ENCODE measurements at regions not wholly inside any gene's neighbourhood (a gene's known extent, or its start where the extent isn't known, plus 50 kb on each side); places are given as distances from the start of the nearest gene placed in this dataset.

DNA sequence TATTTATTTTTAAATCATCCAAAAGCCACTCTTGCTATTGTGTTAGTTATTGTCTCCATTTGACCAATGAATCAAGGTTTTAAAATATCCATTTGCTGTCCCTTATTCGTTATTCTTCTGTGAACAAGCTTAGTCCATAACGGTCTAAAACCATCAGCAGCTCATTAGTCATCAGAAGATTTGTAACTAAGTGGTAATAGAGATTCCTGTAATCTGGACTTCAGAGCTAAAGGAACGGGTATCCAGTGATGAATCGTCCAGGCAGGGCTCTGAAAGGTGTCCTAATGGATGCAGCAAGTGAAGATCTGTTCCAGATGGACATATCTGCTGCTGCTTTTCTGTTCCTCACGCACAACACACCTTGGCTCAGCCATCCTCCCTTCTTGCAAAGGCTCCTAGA is 362.7 kb upstream of the CFAP20DC start:
- DNase-seq (no peak), ATAC-seq (no peak)
- intact Hi-C loops (cut with micrococcal nuclease), result no loop called here
- no peak overlapping the region for H3K27ac Mint-ChIP-seq
- TF ChIP-seq, protein P1, sequence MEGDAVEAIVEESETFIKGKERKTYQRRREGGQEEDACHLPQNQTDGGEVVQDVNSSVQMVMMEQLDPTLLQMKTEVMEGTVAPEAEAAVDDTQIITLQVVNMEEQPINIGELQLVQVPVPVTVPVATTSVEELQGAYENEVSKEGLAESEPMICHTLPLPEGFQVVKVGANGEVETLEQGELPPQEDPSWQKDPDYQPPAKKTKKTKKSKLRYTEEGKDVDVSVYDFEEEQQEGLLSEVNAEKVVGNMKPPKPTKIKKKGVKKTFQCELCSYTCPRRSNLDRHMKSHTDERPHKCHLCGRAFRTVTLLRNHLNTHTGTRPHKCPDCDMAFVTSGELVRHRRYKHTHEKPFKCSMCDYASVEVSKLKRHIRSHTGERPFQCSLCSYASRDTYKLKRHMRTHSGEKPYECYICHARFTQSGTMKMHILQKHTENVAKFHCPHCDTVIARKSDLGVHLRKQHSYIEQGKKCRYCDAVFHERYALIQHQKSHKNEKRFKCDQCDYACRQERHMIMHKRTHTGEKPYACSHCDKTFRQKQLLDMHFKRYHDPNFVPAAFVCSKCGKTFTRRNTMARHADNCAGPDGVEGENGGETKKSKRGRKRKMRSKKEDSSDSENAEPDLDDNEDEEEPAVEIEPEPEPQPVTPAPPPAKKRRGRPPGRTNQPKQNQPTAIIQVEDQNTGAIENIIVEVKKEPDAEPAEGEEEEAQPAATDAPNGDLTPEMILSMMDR (IDR thresholded peaks at IDR 0.05), result no peak
- POLR2A ChIA-PET, result interaction anchor here (1.6 kb wide), 1 partner anchor 10 kb away, joined by 4 read pairs; no protein-coding TSS in a partner anchor
- H3K36me3 Mint-ChIP-seq (ENCODE audit: low read depth), result no peaks in the 10 kb centered on the region
- H3K9me3 Mint-ChIP-seq, result no peaks in the 10 kb centered on the region
- peaks cover 9% of the 10 kb centered on the region for H3K4me1 Mint-ChIP-seq (ENCODE audit: low read depth)
- no peaks in the 10 kb centered on the region for H3K27me3 Mint-ChIP-seq
- CTCF ChIA-PET, result interaction anchor here (1.2 kb wide), 1 partner anchor 12 kb away, joined by 5 read pairs; no protein-coding TSS in a partner anchor
- no peak overlapping the region for H3K4me3 Mint-ChIP-seq

DNA sequence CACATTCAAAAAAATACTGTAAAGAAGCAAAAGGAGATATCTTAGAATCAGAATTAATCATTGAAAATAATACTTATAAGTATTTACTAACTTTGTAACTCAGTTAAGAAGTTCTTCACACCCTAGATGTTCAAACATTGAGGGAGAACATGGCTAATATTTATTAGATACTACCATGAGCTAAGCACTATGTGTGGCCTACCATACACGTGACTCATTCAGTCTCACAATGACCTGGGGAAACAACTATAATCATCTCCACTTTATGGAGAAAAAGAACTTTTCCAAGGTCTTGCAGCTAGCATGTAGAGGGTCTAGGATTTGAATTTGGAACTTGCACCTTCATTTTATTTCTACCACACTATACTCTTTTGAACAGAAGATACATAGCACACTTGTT is 361.9 kb upstream of the CFAP20DC start:
- Mint-ChIP-seq H3K4me1 (ENCODE audit: low read depth) (peaks cover 17% of the 10 kb centered on the region), H3K4me3 (no peak overlapping the region), H3K36me3 (ENCODE audit: low read depth) (no peaks in the 10 kb centered on the region), H3K9me3 (no peaks in the 10 kb centered on the region), H3K27ac (no peak overlapping the region), H3K27me3 (no peaks in the 10 kb centered on the region)
- intact Hi-C loops (cut with micrococcal nuclease), result no loop called here
- ChIA-PET CTCF (interaction anchor here (1.2 kb wide), 1 partner anchor 12 kb away, joined by 5 read pairs; no protein-coding TSS in a partner anchor), POLR2A (interaction anchor here (1.4 to 1.6 kb wide), 2 partner anchors 9 to 11 kb away, joined by 4 read pairs; no protein-coding TSS in a partner anchor)
- TF ChIP-seq, protein P1 (IDR thresholded peaks at IDR 0.05), result no peak
- DNase-seq, result no peak
- no peak for ATAC-seq

DNA sequence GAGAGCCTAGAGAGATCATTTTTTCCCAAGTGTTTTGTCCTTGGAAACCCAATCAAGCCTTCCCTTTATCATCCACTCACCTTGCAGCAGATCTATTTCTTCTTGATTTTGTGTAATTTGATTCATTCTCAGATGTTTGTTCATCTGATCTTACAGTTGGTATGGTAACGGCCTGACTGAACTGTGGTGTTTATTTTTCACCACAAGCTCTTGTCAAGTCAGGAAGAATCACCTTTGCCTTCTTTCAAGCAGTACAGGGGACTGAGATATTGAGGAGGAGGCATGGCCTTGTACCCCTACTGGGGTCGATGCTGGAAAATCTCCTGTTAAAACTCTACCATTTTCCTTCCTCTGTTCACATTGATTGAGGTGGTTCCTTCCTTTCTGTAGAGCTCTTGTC is 361.4 kb upstream of the CFAP20DC start:
- ChIA-PET CTCF (interaction anchor here (0.7 kb wide), 1 partner anchor 8 kb away, joined by 3 read pairs; no protein-coding TSS in a partner anchor), POLR2A (interaction anchor here (1.4 to 1.6 kb wide), 2 partner anchors 8 to 11 kb away, joined by 4 read pairs; no protein-coding TSS in a partner anchor)
- H3K9me3 Mint-ChIP-seq, result no peaks in the 10 kb centered on the region
- no peaks in the 10 kb centered on the region for H3K36me3 Mint-ChIP-seq (ENCODE audit: low read depth)
- H3K27me3 Mint-ChIP-seq, result no peaks in the 10 kb centered on the region
- intact Hi-C loops (cut with micrococcal nuclease), result no loop called here
- TF ChIP-seq, protein P1 (IDR thresholded peaks at IDR 0.05), result no peak
- no peak for DNase-seq
- peaks cover 20% of the 10 kb centered on the region for H3K4me1 Mint-ChIP-seq (ENCODE audit: low read depth)
- no peak overlapping the region for H3K27ac Mint-ChIP-seq
- H3K4me3 Mint-ChIP-seq, result no peak overlapping the region
- ATAC-seq, result no peak

DNA sequence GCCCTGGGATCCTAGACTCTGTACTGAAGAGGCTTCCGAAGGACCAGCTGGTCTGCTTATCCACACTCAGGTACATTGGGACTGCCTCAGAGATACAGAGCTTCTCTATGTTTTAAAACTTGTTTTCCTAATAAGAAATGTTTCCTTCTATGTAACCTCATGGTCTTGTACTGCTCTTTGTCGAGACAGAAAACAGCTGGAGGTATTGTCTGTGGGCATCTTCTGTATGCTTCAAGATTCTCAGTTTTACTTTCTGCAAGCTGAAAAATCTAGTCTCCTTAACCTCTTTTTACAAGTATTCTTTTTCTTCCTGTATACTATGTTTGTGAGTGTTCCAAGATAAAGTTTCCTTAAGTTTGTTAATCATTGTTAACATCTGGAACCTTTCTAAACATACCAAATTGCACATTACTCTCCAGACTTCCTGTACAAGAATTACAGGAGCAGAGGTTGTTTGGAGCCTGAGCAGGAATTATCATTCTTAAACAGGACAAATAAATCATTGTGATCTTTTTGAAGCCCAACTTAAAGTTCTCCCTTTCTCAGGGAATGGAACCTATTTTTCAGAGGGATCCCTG is 358.3 kb upstream of the CFAP20DC start:
- Mint-ChIP-seq H3K27ac (no peak overlapping the region), H3K4me1 (ENCODE audit: low read depth) (peaks cover 20% of the 10 kb centered on the region), H3K4me3 (no peak overlapping the region), H3K36me3 (ENCODE audit: low read depth) (no peaks in the 10 kb centered on the region), H3K9me3 (no peaks in the 10 kb centered on the region), H3K27me3 (no peaks in the 10 kb centered on the region)
- POLR2A ChIA-PET, result interaction anchor here (1.0 kb wide), 1 partner anchor 13 kb away, joined by 3 read pairs; no protein-coding TSS in a partner anchor
- ATAC-seq (no peak), DNase-seq (no peak)
- CTCF ChIA-PET, result interaction anchor here (1.1 kb wide), 1 partner anchor 18 kb away, joined by 3 read pairs; no protein-coding TSS in a partner anchor
- TF ChIP-seq, protein P1 (IDR thresholded peaks at IDR 0.05), result no peak
- intact Hi-C loops (cut with micrococcal nuclease), result no loop called here

DNA sequence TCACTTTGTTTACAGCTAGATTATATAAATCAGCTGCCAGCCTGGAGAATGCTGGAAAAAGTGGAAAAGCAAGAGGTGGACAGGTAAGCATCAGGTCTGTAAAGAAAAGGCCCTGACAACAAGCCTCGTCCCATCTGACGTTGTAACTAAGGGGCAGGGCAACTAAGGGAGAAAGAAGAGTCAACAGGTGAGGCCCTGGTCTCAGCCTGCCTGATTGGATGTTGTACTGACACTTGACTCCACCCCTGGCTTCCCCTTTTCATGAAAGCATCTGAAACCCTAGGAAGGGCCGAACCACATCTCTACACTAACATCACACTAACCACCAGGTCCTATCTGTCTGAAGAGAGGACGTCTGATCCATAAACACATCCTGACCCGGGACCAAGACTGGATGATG is 357.6 kb upstream of the CFAP20DC start:
- intact Hi-C loops (cut with micrococcal nuclease), result no loop called here
- H3K4me3 Mint-ChIP-seq, result no peak overlapping the region
- H3K4me1 Mint-ChIP-seq (ENCODE audit: low read depth), result peaks cover 20% of the 10 kb centered on the region
- CTCF ChIA-PET, result interaction anchor here (1.0 kb wide), 1 partner anchor 44 kb away, joined by 3 read pairs; no protein-coding TSS in a partner anchor
- peak overlapping the region; percentile 39 for H3K27ac Mint-ChIP-seq
- H3K36me3 Mint-ChIP-seq (ENCODE audit: low read depth), result no peaks in the 10 kb centered on the region
- TF ChIP-seq, protein P1 (IDR thresholded peaks at IDR 0.05), result no peak
- H3K27me3 Mint-ChIP-seq, result no peaks in the 10 kb centered on the region
- DNase-seq (no peak), ATAC-seq (no peak)
- POLR2A ChIA-PET, result interaction anchor here (0.8 to 1.0 kb wide), 2 partner anchors 13 to 21 kb away, joined by 3 read pairs; no protein-coding TSS in a partner anchor
- no peaks in the 10 kb centered on the region for H3K9me3 Mint-ChIP-seq

Data from activated CD8-positive, alpha-beta T cell treated with anti-CD3 and anti-CD28 coated beads for 36 hours (primary cell).